GM19025 (cell line): ENCODE measurements at regions not wholly inside any gene's neighbourhood (a gene's known extent, or its start where the extent isn't known, plus 50 kb on each side); places are given as distances from the start of the nearest gene placed in this dataset.

ENCODE experiments used
- ATAC-seq: cut with Tn5 transposase; IDR thresholded peaks from one replicate; pipeline ENCODE4 v1.9.1; 2021; ENCODE audit warnings: mild to moderate bottlenecking, low read depth, moderate library complexity; ENCODE audit not compliant: unreplicated experiment

DNA sequence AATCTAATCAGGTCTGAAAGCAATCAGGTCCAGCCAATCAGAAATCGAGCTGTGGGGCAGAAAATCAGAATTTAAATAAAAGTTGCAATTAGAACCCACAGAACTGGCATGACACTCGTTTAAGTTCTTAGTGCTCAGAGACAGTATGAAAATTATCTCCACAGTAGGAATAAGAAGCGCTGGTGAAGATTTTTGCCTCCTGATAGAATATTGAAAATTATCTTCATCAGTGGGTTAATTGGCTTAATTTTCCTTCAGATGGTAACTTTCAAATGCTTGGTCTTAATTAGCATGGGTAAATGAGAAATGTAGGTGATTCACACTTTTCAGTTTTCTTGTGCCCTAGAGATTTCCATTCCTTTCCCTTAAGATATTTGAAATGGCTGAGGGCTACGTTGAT, 109.1 kb upstream of the MDFIC2 start:
- no peak for ATAC-seq

DNA sequence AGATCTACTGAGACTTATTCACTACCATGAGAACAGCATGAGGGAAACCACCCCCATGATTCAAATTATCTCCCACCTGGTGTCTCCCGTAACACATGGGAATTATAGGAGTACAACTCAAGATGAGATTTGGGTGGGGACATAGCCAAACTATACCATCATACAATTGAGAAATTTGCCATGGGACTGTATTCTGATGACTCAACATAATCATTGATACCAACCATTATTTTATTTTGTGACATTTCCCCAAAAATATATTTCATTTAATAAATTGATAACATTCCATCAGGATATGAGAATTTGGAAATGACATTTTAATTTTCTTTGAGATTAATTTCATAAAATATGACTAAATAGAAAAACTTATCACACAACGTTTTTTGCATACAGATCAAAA, 96.6 kb upstream of the MDFIC2 start:
- ATAC-seq = no peak

DNA sequence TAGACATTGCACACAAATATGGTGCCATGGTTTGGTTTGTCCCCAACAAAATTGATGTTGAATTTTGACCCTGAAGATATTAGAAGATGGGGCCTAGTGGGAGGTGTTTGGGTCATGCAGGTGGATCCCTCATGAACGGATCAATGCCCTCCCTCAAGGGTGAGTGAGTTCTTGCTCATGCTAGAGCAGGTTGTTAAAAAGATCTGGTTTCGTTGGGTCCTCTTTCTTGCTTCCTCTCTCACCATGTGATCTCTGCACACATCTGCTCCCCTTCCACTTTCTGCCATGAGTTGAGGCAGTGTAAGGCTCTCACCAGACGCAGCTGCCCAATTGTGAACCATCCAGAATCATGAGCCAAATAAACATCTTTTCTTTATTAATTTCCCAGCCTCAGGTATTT, 87.8 kb upstream of the MDFIC2 start:
- no peak for ATAC-seq

- ATAC-seq = no peak
These were observed 81.6 kb upstream of the MDFIC2 start for GRCh38 chr3:70393881-70394612.

- ATAC-seq = no peak
These were observed 79.8 kb upstream of the MDFIC2 start for GRCh38 chr3:70392227-70392626.

- no peak for ATAC-seq
These were observed 75.5 kb upstream of the MDFIC2 start for GRCh38 chr3:70387889-70388288.

GRCh38 chr3:70386846-70387245, 74.4 kb upstream of the MDFIC2 start:
- ATAC-seq = no peak

GRCh38 chr3:70386043-70386442, 73.6 kb upstream of the MDFIC2 start:
- ATAC-seq = no peak

- peak; percentile 90 for ATAC-seq
These were observed 71.0 kb upstream of the MDFIC2 start for GRCh38 chr3:70383360-70383831.

DNA sequence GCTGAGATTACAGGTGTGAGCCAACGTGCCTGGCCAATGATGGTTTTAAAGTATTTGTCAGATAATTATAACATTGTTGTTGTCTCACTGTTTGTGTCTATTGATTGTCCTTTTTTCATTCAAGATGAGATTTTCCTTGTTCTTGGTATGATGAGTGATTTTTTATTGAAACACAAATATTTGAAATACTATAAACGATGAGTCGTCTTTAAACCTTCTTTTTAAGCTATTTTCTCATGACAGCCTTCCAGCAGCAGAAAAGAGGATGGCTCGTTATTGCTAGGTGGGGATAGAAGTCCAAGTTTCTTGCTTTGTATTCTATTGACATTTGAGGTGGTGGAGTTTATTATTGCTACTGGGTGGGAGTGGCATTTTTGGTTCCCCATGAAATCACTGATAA, 61.7 kb upstream of the MDFIC2 start:
- no peak for ATAC-seq
